ENCODE measurements at regions not wholly inside any gene's neighbourhood (a gene's known extent, or its start where the extent isn't known, plus 50 kb on each side); places are given as distances from the start of the nearest gene placed in this dataset.

- no peak overlapping the region for H3K4me3 ChIP-seq (replicated peaks; ENCODE audit: low read depth, low read length)
- no peak for TF ChIP-seq CTCF (IDR thresholded peaks at IDR 0.05; ENCODE audit: low read depth, low read length, missing control alignments)
- no peak for DNase-seq (ENCODE audit: extremely low read depth, low read depth)
These were observed 381.5 kb downstream of the UQCRFS1 start for GRCh38 chr19:28831462-28831861.

- no peak for TF ChIP-seq CTCF (IDR thresholded peaks at IDR 0.05; ENCODE audit: low read depth, low read length, missing control alignments)
- DNase-seq (ENCODE audit: extremely low read depth, low read depth), result no peak
- no peak overlapping the region for H3K4me3 ChIP-seq (replicated peaks; ENCODE audit: low read depth, low read length)
These were observed 383.2 kb downstream of the UQCRFS1 start for GRCh38 chr19:28829762-28830161.

GRCh38 chr19:28829359-28829758, 383.6 kb downstream of the UQCRFS1 start:
- no peak for TF ChIP-seq CTCF (IDR thresholded peaks at IDR 0.05; ENCODE audit: low read depth, low read length, missing control alignments)
- DNase-seq (ENCODE audit: extremely low read depth, low read depth), result no peak
- H3K4me3 ChIP-seq (replicated peaks; ENCODE audit: low read depth, low read length), result no peak overlapping the region

- TF ChIP-seq CTCF (IDR thresholded peaks at IDR 0.05; ENCODE audit: low read depth, low read length, missing control alignments), result no peak
- H3K4me3 ChIP-seq (replicated peaks; ENCODE audit: low read depth, low read length), result no peak overlapping the region
- DNase-seq (ENCODE audit: extremely low read depth, low read depth), result no peak
These were observed 384.6 kb downstream of the UQCRFS1 start for GRCh38 chr19:28828276-28828870.

GRCh38 chr19:28827382-28827781, 385.6 kb downstream of the UQCRFS1 start:
- DNase-seq (ENCODE audit: extremely low read depth, low read depth), result no peak
- H3K4me3 ChIP-seq (replicated peaks; ENCODE audit: low read depth, low read length), result no peak overlapping the region
- TF ChIP-seq CTCF (IDR thresholded peaks at IDR 0.05; ENCODE audit: low read depth, low read length, missing control alignments), result no peak

GRCh38 chr19:28823338-28823961, 389.5 kb downstream of the UQCRFS1 start:
- DNase-seq (ENCODE audit: extremely low read depth, low read depth), result no peak
- no peak overlapping the region for H3K4me3 ChIP-seq (replicated peaks; ENCODE audit: low read depth, low read length)
- TF ChIP-seq CTCF (IDR thresholded peaks at IDR 0.05; ENCODE audit: low read depth, low read length, missing control alignments), result no peak

GRCh38 chr19:28820289-28820688, 392.7 kb downstream of the UQCRFS1 start:
- DNase-seq (ENCODE audit: extremely low read depth, low read depth), result no peak
- no peak for TF ChIP-seq CTCF (IDR thresholded peaks at IDR 0.05; ENCODE audit: low read depth, low read length, missing control alignments)
- no peak overlapping the region for H3K4me3 ChIP-seq (replicated peaks; ENCODE audit: low read depth, low read length)
